B cell (primary cell): ENCODE measurements at regions not wholly inside any gene's neighbourhood (a gene's known extent, or its start where the extent isn't known, plus 50 kb on each side); places are given as distances from the start of the nearest gene placed in this dataset.

ENCODE experiments used
- EZH2 ChIP-seq: IDR thresholded peaks from 2 replicates; pipeline ENCODE4 v1.6.1; 2012; ENCODE audit warnings: borderline replicate concordance, low read depth, mild to moderate bottlenecking, moderate library complexity, low read length; ENCODE audit not compliant: insufficient read depth, poor library complexity, severe bottlenecking
- TF ChIP-seq, protein P1 (sequence below): fragments of 200-600 bp; IDR thresholded peaks from one replicate; pipeline ENCODE4 v1.8.0; 2022; ENCODE audit warnings: antibody characterized with exemption, mild to moderate bottlenecking

DNA sequence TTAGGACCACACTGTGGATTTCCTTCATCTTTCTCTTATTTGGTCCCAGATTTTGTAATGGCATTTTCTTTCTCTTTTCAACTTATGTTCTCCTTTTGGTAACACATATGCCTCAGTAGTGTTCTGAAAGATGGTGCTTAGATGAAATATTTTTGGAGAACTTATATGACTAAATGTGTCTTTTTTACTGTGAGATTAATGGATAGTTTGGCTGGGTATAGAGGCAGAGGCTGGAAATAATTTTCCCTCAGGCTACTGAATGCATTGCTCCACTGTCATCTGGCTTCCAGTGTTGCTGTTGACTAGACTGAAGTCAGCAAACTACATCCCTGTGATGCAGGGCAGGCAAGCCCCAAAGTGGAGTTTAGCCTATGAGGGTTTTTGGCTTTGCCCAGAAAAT lies 450.9 kb downstream of the DMAC1 start:
- TF ChIP-seq, protein P1, sequence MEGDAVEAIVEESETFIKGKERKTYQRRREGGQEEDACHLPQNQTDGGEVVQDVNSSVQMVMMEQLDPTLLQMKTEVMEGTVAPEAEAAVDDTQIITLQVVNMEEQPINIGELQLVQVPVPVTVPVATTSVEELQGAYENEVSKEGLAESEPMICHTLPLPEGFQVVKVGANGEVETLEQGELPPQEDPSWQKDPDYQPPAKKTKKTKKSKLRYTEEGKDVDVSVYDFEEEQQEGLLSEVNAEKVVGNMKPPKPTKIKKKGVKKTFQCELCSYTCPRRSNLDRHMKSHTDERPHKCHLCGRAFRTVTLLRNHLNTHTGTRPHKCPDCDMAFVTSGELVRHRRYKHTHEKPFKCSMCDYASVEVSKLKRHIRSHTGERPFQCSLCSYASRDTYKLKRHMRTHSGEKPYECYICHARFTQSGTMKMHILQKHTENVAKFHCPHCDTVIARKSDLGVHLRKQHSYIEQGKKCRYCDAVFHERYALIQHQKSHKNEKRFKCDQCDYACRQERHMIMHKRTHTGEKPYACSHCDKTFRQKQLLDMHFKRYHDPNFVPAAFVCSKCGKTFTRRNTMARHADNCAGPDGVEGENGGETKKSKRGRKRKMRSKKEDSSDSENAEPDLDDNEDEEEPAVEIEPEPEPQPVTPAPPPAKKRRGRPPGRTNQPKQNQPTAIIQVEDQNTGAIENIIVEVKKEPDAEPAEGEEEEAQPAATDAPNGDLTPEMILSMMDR: no peak
- no peak for TF ChIP-seq EZH2
